ENCODE measurements at regions not wholly inside any gene's neighbourhood (a gene's known extent, or its start where the extent isn't known, plus 50 kb on each side); places are given as distances from the start of the nearest gene placed in this dataset.

- Histone ChIP-seq H3K36me3 (ENCODE audit: control insufficient read depth, insufficient read depth, low read length) (no peaks in the 10 kb centered on the region), H4K20me1 (ENCODE audit: insufficient read depth, low read length) (no peaks in the 10 kb centered on the region), H3K23ac (ENCODE audit: low read depth, low read length) (no peak overlapping the region), H2BK20ac (ENCODE audit: low read depth, low read length) (no peak overlapping the region), H3K4me3 (ENCODE audit: insufficient read depth, low read depth, low read length) (no peak overlapping the region), H3K4me2 (ENCODE audit: low read depth, low read length) (no peak overlapping the region), H3K27ac (ENCODE audit: insufficient read depth, low read length) (no peak overlapping the region), H4K91ac (ENCODE audit: insufficient read depth, low read depth, low read length) (no peak overlapping the region), H3K18ac (ENCODE audit: low read depth, low read length) (no peak overlapping the region), H2BK5ac (ENCODE audit: low read depth, low read length, poor library complexity, severe bottlenecking) (no peak overlapping the region), H2BK120ac (ENCODE audit: low read depth, low read length) (no peak overlapping the region), H3K9me3 (ENCODE audit: control insufficient read depth, insufficient read depth, low read length) (peaks cover 15% of the 10 kb centered on the region), H2BK15ac (ENCODE audit: low read depth, low read length) (no peak overlapping the region), H3K27me3 (ENCODE audit: control insufficient read depth, insufficient read depth, low read length) (no peaks in the 10 kb centered on the region), H2AK5ac (ENCODE audit: low read depth, low read length) (no peak overlapping the region), H4K5ac (ENCODE audit: low read depth, low read length) (no peak overlapping the region), H4K8ac (ENCODE audit: low read depth in 2 of 2, low read length in 2 of 2) (no peak overlapping the region), H3K9me1 (ENCODE audit: insufficient read depth, low read length) (no peaks in the 10 kb centered on the region), H3K79me1 (ENCODE audit: low read depth in 1 of 2, low read length in 2 of 2) (no peaks in the 10 kb centered on the region), H3K14ac (replicated peaks; ENCODE audit: low read depth, low read length) (no peak overlapping the region), H3K56ac (ENCODE audit: extremely low read depth, insufficient read depth, low read length) (no peak overlapping the region), H2AFZ (replicated peaks; ENCODE audit: low read length, poor library complexity) (no peak overlapping the region), H2AK9ac (replicated peaks; ENCODE audit: low read depth, low read length, poor library complexity) (no peak overlapping the region), H3K4me1 (ENCODE audit: control insufficient read depth, insufficient read depth, low read length) (no peaks in the 10 kb centered on the region), H3K4ac (ENCODE audit: low read depth, low read length) (no peak overlapping the region), H3K9ac (ENCODE audit: low read depth, low read length) (no peak overlapping the region)
- in situ Hi-C loops (cut with MboI; ENCODE audit: low sequenced_read_pairs) (no loop called here), dilution Hi-C loops (cut with HindIII; ENCODE audit: low sequenced_read_pairs, unreplicated experiment) (no loop called here), intact Hi-C loops (cut with micrococcal nuclease) (no loop called here)
- ATAC-seq (ENCODE audit: low read depth) = no peak
- POLR2A ChIA-PET (ENCODE audit: unreplicated experiment) = no interaction called here
- no CpG with 5 or more reads among the region's 1 CpG for WGBS, 2 experiments (ENCODE audit: extremely low coverage in 2 of 2, insufficient read length in 1 of 2)
- no TSS peak for BruUV-seq (replicated peaks)
- no peak for DNase-seq
- TF ChIP-seq RAD21 (IDR thresholded peaks at IDR 0.05; ENCODE audit: low read length) (no peak), CTCF (conservative IDR thresholded peaks at IDR 0.05; ENCODE audit: low read depth, low read length) (no peak)
- CTCF ChIA-PET = no interaction called here
Observed at GRCh38 chr3:182509844-182510460, 283.4 kb upstream of the ATP11B start.
